ENCODE measurements at regions not wholly inside any gene's neighbourhood (a gene's known extent, or its start where the extent isn't known, plus 50 kb on each side); places are given as distances from the start of the nearest gene placed in this dataset.

- TF ChIP-seq, protein P1, sequence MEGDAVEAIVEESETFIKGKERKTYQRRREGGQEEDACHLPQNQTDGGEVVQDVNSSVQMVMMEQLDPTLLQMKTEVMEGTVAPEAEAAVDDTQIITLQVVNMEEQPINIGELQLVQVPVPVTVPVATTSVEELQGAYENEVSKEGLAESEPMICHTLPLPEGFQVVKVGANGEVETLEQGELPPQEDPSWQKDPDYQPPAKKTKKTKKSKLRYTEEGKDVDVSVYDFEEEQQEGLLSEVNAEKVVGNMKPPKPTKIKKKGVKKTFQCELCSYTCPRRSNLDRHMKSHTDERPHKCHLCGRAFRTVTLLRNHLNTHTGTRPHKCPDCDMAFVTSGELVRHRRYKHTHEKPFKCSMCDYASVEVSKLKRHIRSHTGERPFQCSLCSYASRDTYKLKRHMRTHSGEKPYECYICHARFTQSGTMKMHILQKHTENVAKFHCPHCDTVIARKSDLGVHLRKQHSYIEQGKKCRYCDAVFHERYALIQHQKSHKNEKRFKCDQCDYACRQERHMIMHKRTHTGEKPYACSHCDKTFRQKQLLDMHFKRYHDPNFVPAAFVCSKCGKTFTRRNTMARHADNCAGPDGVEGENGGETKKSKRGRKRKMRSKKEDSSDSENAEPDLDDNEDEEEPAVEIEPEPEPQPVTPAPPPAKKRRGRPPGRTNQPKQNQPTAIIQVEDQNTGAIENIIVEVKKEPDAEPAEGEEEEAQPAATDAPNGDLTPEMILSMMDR (IDR thresholded peaks at IDR 0.05; ENCODE audit: insufficient read depth, low read depth, low read length), result no peak
- no peak for TF ChIP-seq EZH2 (IDR thresholded peaks at IDR 0.05; ENCODE audit: insufficient read depth, low read length)
Measured at GRCh38 chr15:94015324-94015723, 216.0 kb upstream of the MCTP2 start.
